Stomach (tissue), 8 donors: ENCODE measurements at regions not wholly inside any gene's neighbourhood (a gene's known extent, or its start where the extent isn't known, plus 50 kb on each side); places are given as distances from the start of the nearest gene placed in this dataset.

ENCODE experiments used
- DNase-seq, 2 donors: peaks; one replicate each; pipeline versions ENCODE4 v3.0.0 to v3.0.0-alpha.2; 2013 to 2019
- H3K27ac ChIP-seq, 5 donors: fragments of 200-600 bp in 4 of 5; sonication (generic) in 4 of 5; one replicate each; pipeline ENCODE4 v1.5.1; 2013 to 2019; ENCODE audit warnings: mild to moderate bottlenecking in 1 of 5, moderate library complexity in 1 of 5
- H3K27me3 ChIP-seq, 3 donors: fragments of 200-600 bp; sonication (generic); one replicate each; pipeline ENCODE4 v1.5.1; 2017 to 2019; ENCODE audit warnings: mixed run types in 1 of 3
- H3K36me3 ChIP-seq, 4 donors: fragments of 200-600 bp; sonication (generic); 1 replicate in 3 of 4; 2 replicates in 1 of 4; pipeline ENCODE4 v1.5.1; 2016 to 2019
- H3K4me1 ChIP-seq, 4 donors: fragments of 200-600 bp; sonication (generic); one replicate each; pipeline ENCODE4 v1.5.1; 2016 to 2019
- H3K4me3 ChIP-seq, 4 donors: fragments of 200-600 bp; sonication (generic) in 3 of 4; one replicate each; pipeline ENCODE4 v1.5.1; 2016 to 2019; ENCODE audit warnings: mild to moderate bottlenecking in 1 of 4
- H3K9me3 ChIP-seq, 4 donors: fragments of 200-600 bp; sonication (generic); one replicate each; pipeline ENCODE4 v1.5.1; 2016 to 2019
- EP300 ChIP-seq: sonication (generic); formaldehyde crosslinking; IDR thresholded peaks from one replicate; pipeline ENCODE4 v1.6.1; 2017; ENCODE audit warnings: antibody characterized with exemption
- POLR2A ChIP-seq, 4 donors: fragments of 450-650 bp; IDR thresholded peaks; one replicate each; pipeline ENCODE4 v1.6.1; 2016; ENCODE audit warnings: antibody characterized with exemption in 4 of 4, control low read depth in 2 of 4, mild to moderate bottlenecking in 1 of 4, moderate library complexity in 1 of 4
- POLR2AphosphoS5 ChIP-seq, 3 donors: sonication (generic); formaldehyde crosslinking; IDR thresholded peaks; one replicate each; pipeline ENCODE4 v1.6.1; 2016; ENCODE audit warnings: antibody characterized with exemption in 3 of 3
- WGBS, 5 donors: extraction: QIAGEN DNeasy Blood & Tissue Kit in 3 of 5; methylation state at CpG; one replicate each; pipeline versions ENCODE4 v1.1.5 to v1.1.7; 2013 to 2018; 5-methylcytosine and 5-hydroxymethylcytosine counted together
- intact Hi-C: fragments of 100-400 bp; cut with DNase I; formaldehyde crosslinking; loops from one replicate; pipeline ENCODE4 v1.15.1; 2023; ENCODE audit warnings: low total_unique reads
- TF ChIP-seq, protein P1 (sequence below), 7 experiments: fragments of 450-650 bp in 4 of 7; fragments of 200-600 bp in 3 of 7; sonication (generic) in 3 of 7; IDR thresholded peaks; one replicate each; pipeline ENCODE4 v1.5.1; 2016 to 2019; ENCODE audit warnings: antibody characterized with exemption in 7 of 7, control low read depth in 2 of 7, mild to moderate bottlenecking in 1 of 7
- donor health status: healthy with polysubstance abuse.
- donor health status: Bipolar disorder and iron deficiency.
- donor health status: healthy.

DNA sequence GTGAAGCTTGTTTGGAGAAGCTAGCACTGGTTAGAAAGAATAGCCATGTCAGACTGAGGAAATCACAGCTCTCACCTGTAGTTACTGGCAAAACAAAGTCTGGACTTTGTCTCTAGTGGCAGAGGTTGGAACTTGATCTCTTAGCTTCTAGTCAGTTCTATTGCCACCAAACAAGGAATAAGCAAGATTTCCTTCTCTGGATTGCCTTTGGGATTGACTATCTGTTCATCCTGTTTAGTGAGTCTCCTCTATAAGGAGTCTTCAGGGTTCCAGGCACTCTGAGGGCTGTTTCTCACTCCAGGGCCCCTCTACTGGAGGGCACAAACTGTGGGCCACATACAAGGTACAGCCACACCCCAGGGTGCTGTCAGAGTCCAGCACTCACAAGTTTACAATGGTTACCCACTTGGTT is 426.6 kb upstream of the THBS1 start:
- TF ChIP-seq EP300 (no peak), POLR2AphosphoS5 (IDR thresholded peaks at IDR 0.05) (no peak), POLR2A (IDR thresholded peaks at IDR 0.05) (no peak)
- TF ChIP-seq, protein P1, sequence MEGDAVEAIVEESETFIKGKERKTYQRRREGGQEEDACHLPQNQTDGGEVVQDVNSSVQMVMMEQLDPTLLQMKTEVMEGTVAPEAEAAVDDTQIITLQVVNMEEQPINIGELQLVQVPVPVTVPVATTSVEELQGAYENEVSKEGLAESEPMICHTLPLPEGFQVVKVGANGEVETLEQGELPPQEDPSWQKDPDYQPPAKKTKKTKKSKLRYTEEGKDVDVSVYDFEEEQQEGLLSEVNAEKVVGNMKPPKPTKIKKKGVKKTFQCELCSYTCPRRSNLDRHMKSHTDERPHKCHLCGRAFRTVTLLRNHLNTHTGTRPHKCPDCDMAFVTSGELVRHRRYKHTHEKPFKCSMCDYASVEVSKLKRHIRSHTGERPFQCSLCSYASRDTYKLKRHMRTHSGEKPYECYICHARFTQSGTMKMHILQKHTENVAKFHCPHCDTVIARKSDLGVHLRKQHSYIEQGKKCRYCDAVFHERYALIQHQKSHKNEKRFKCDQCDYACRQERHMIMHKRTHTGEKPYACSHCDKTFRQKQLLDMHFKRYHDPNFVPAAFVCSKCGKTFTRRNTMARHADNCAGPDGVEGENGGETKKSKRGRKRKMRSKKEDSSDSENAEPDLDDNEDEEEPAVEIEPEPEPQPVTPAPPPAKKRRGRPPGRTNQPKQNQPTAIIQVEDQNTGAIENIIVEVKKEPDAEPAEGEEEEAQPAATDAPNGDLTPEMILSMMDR (IDR thresholded peaks at IDR 0.05) = peak in 2 of 7 experiments; percentile 13 to 26
- intact Hi-C loops = no loop called here
- peak overlapping the region in 1 of 5 donors; percentile 67 for H3K27ac ChIP-seq
- no peaks in the 10 kb centered on the region for H3K9me3 ChIP-seq
- no peaks in the 10 kb centered on the region for H3K27me3 ChIP-seq
- H3K4me1 ChIP-seq = peaks cover 0 to 25% (median 7%) of the 10 kb centered on the region in 4 donors
- no peak overlapping the region for H3K4me3 ChIP-seq
- H3K36me3 ChIP-seq = no peaks in the 10 kb centered on the region
- DNase-seq = peak in 1 of 2 donors; percentile 44

DNA sequence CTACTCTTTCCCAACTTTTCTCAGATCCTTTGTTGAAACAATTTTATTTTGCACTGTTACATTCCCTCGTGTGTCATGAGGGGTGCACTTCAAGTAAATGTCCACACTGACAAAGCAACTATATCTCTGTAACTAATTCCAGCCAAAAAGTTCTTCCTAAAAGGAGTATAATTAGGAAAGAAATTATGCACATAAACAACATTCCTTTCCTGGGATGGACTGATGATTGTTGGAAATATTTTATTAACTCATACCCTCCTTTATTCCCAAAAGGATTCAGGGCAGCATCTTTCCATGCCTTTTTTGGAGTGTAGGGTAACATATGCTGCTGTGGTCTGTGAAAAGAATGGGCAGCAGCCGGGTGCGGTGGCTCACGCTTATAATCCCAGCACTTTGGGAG is 426.1 kb upstream of the THBS1 start:
- no peaks in the 10 kb centered on the region for H3K27me3 ChIP-seq
- intact Hi-C loops = no loop called here
- peak overlapping the region in 1 of 5 donors; percentile 67 for H3K27ac ChIP-seq
- 81 to 86% (median 83%) methylated on average over 4 of the region's 4 CpGs for WGBS, 5 donors
- H3K4me3 ChIP-seq = no peak overlapping the region
- no peak for TF ChIP-seq POLR2AphosphoS5 (IDR thresholded peaks at IDR 0.05)
- no peak for TF ChIP-seq POLR2A (IDR thresholded peaks at IDR 0.05)
- TF ChIP-seq, protein P1 (IDR thresholded peaks at IDR 0.05) = no peak
- no peak for TF ChIP-seq EP300
- H3K4me1 ChIP-seq = peaks cover 0 to 25% (median 7%) of the 10 kb centered on the region in 4 donors
- DNase-seq = no peak
- H3K9me3 ChIP-seq = no peaks in the 10 kb centered on the region
- no peaks in the 10 kb centered on the region for H3K36me3 ChIP-seq

DNA sequence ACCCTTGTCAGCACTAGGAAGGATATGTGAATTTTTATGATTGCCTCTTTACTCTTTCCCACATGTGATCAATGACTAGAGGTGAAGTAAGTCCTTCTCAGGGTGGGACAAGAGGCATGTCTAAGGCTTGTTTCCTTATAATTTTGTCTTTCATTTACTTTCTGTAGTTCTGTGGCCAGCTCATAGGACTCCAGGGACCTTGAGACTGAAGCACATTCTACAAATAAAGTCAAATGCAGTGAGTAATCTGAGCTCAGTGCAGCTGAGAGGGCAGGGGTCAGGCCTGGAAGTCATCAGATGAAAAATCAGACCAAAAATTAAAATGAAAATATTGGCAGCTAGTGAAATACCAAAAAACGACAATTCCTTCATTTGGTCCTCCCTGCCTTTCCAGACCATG is 424.7 kb upstream of the THBS1 start:
- WGBS, 5 donors = 48 to 84% (median 66%) methylated on average over 1 of the region's 1 CpG
- DNase-seq = peak in 1 of 2 donors; percentile 28
- no peak for TF ChIP-seq POLR2AphosphoS5 (IDR thresholded peaks at IDR 0.05)
- TF ChIP-seq, protein P1 (IDR thresholded peaks at IDR 0.05) = no peak
- no peak for TF ChIP-seq POLR2A (IDR thresholded peaks at IDR 0.05)
- TF ChIP-seq EP300 = no peak
- H3K36me3 ChIP-seq = no peaks in the 10 kb centered on the region
- H3K4me3 ChIP-seq = no peak overlapping the region
- no peaks in the 10 kb centered on the region for H3K9me3 ChIP-seq
- no peaks in the 10 kb centered on the region for H3K27me3 ChIP-seq
- intact Hi-C loops = no loop called here
- H3K27ac ChIP-seq = peak overlapping the region in 4 of 5 donors; percentile 22 to 34 (median 30)
- peaks cover 0 to 25% (median 7%) of the 10 kb centered on the region in 4 donors for H3K4me1 ChIP-seq

DNA sequence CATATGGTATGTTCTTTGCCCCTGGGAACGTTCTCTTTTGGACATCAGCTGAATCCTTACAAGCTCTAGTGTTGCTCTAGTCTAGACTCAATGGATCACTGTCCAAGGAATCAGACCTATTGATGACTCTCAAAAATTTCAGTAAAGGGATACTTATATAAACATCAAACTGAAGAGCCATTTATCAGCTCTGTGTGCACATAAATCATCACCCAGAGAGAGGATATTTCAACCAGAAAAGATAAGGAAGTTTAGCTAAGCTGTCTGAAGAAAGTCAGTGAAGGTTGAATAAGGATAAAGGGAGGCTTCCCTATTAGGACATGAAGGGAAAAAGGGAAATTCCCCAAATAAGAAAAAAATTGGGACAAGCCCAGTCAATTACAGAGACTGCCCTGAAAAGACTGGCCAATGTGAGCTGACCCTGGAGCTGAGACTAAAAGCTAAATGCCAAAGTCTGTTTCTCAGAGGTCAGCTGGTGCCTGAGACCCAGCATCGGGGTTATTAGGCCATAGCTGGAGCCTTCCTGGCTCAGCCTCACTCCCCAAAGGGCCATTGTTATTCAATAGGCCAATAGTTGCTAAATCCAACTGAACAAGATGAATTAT is 424.1 kb upstream of the THBS1 start:
- TF ChIP-seq EP300 = no peak
- TF ChIP-seq, protein P1 (IDR thresholded peaks at IDR 0.05) = no peak
- TF ChIP-seq POLR2A (IDR thresholded peaks at IDR 0.05) = no peak
- TF ChIP-seq POLR2AphosphoS5 (IDR thresholded peaks at IDR 0.05) = no peak
- DNase-seq = no peak
- Histone ChIP-seq H3K36me3 (no peaks in the 10 kb centered on the region), H3K27ac (peak overlapping the region in 4 of 5 donors; percentile 22 to 34 (median 30)), H3K4me1 (peaks cover 0 to 25% (median 7%) of the 10 kb centered on the region in 4 donors), H3K9me3 (no peaks in the 10 kb centered on the region), H3K4me3 (no peak overlapping the region), H3K27me3 (no peaks in the 10 kb centered on the region)
- WGBS, 5 donors = 72 to 89% (median 83%) methylated on average over 2 of the region's 2 CpGs
- intact Hi-C loops = no loop called here
